ENCODE measurements at regions not wholly inside any gene's neighbourhood (a gene's known extent, or its start where the extent isn't known, plus 50 kb on each side); places are given as distances from the start of the nearest gene placed in this dataset.

DNA sequence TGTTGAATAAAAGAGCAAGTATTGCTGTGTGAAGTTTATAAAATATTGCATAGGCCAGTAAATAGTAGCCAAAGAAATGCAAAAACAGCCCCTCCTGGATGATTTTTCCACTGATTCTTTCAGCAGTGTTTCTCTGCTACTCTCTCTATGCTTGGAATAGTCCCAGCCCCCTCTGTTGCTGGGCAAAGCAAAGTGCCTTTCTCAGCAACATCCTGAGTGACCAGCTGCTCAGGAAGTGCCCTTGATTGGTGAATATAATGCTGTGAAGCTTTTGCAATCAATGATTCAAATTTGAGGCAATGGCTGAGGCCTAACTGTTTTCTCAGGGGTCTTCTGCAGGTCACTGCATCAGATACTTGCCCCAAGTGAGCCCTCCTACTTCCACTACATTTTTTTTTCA is 656.7 kb downstream of the ZNF674 start:
- Mint-ChIP-seq H3K36me3 (ENCODE audit: low read depth) (no peaks in the 10 kb centered on the region), H3K27ac (no peak overlapping the region), H3K9me3 (no peaks in the 10 kb centered on the region), H3K27me3 (no peaks in the 10 kb centered on the region), H3K4me1 (ENCODE audit: low read depth) (no peaks in the 10 kb centered on the region), H3K4me3 (no peak overlapping the region)
- ChIA-PET CTCF (no interaction called here), POLR2A (no interaction called here)
- TF ChIP-seq, protein P1, sequence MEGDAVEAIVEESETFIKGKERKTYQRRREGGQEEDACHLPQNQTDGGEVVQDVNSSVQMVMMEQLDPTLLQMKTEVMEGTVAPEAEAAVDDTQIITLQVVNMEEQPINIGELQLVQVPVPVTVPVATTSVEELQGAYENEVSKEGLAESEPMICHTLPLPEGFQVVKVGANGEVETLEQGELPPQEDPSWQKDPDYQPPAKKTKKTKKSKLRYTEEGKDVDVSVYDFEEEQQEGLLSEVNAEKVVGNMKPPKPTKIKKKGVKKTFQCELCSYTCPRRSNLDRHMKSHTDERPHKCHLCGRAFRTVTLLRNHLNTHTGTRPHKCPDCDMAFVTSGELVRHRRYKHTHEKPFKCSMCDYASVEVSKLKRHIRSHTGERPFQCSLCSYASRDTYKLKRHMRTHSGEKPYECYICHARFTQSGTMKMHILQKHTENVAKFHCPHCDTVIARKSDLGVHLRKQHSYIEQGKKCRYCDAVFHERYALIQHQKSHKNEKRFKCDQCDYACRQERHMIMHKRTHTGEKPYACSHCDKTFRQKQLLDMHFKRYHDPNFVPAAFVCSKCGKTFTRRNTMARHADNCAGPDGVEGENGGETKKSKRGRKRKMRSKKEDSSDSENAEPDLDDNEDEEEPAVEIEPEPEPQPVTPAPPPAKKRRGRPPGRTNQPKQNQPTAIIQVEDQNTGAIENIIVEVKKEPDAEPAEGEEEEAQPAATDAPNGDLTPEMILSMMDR (IDR thresholded peaks at IDR 0.05) = no peak
- intact Hi-C loops (cut with micrococcal nuclease) = no loop called here
- ATAC-seq (no peak), DNase-seq (no peak)

- ATAC-seq (no peak), DNase-seq (no peak)
- no peaks in the 10 kb centered on the region for H3K27me3 Mint-ChIP-seq
- TF ChIP-seq, protein P1 (IDR thresholded peaks at IDR 0.05) = no peak
- ChIA-PET POLR2A (no interaction called here), CTCF (no interaction called here)
- no peaks in the 10 kb centered on the region for H3K36me3 Mint-ChIP-seq (ENCODE audit: low read depth)
- H3K4me3 Mint-ChIP-seq = no peak overlapping the region
- peaks cover 3% of the 10 kb centered on the region for H3K4me1 Mint-ChIP-seq (ENCODE audit: low read depth)
- intact Hi-C loops (cut with micrococcal nuclease) = no loop called here
- no peaks in the 10 kb centered on the region for H3K9me3 Mint-ChIP-seq
- H3K27ac Mint-ChIP-seq = no peak overlapping the region
These were observed 659.3 kb downstream of the ZNF674 start for GRCh38 chrX:45885931-45886330.

DNA sequence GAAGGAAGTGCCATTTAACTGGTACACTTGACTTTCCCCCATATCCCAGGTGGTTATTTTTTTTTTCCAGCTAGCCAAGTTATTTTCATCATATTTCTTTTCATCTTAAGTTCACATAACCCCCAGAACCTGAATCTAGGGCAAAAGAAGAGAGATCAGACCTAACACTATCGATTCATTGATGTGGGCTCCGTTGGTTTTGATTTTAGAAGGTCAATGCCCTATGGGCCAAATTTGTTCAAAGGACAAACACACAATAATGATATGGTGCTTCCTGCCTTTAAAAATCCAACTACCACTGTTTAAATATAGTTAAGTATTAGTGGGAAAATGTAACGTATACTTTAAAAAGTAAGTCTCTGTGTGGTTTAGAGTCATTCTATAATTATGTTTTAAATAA is 665.7 kb downstream of the ZNF674 start:
- Mint-ChIP-seq H3K27ac (no peak overlapping the region), H3K9me3 (no peaks in the 10 kb centered on the region), H3K27me3 (no peaks in the 10 kb centered on the region), H3K4me3 (no peak overlapping the region), H3K4me1 (ENCODE audit: low read depth) (peaks cover 3% of the 10 kb centered on the region), H3K36me3 (ENCODE audit: low read depth) (no peaks in the 10 kb centered on the region)
- ChIA-PET POLR2A (no interaction called here), CTCF (no interaction called here)
- TF ChIP-seq, protein P1 (IDR thresholded peaks at IDR 0.05) = no peak
- no peak for ATAC-seq
- no peak for DNase-seq
- intact Hi-C loops (cut with micrococcal nuclease) = no loop called here

GRCh38 chrX:45876206-45876605 is 669.0 kb downstream of the ZNF674 start:
- no peak for DNase-seq
- Mint-ChIP-seq H3K4me3 (no peak overlapping the region), H3K4me1 (ENCODE audit: low read depth) (peaks cover 15% of the 10 kb centered on the region), H3K36me3 (ENCODE audit: low read depth) (no peaks in the 10 kb centered on the region), H3K27me3 (no peaks in the 10 kb centered on the region), H3K9me3 (no peaks in the 10 kb centered on the region), H3K27ac (no peak overlapping the region)
- no peak for ATAC-seq
- intact Hi-C loops (cut with micrococcal nuclease) = no loop called here
- ChIA-PET POLR2A (no interaction called here), CTCF (no interaction called here)
- TF ChIP-seq, protein P1 (IDR thresholded peaks at IDR 0.05) = no peak

DNA sequence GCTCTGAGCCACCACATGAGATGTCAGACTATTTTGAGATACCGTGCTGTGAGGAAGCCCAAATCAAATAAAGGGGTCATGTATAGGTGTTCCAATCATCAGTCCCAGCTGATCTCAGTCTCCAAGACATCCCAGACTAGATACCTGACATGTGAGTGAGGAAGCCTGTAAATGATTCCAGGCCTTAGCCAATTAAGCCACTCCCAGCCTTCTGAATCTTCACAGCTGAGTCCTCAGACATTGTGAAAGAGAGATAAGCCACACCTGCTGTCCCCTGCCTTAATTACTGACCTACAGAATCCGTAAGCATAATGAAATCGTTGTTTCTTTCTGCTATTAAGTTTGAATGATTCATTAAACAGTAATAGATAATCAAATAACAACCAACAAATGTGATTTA is 671.4 kb downstream of the ZNF674 start:
- H3K36me3 Mint-ChIP-seq (ENCODE audit: low read depth) = no peaks in the 10 kb centered on the region
- H3K9me3 Mint-ChIP-seq = no peaks in the 10 kb centered on the region
- CTCF ChIA-PET = no interaction called here

More for the DNA sequence above, 671.4 kb downstream of the ZNF674 start:
- Mint-ChIP-seq H3K27me3 (peaks cover 1% of the 10 kb centered on the region), H3K4me3 (no peak overlapping the region), H3K4me1 (ENCODE audit: low read depth) (peaks cover 13% of the 10 kb centered on the region), H3K27ac (no peak overlapping the region)
- intact Hi-C loops (cut with micrococcal nuclease) = no loop called here
- POLR2A ChIA-PET = no interaction called here
- no peak for ATAC-seq
- TF ChIP-seq, protein P1 (IDR thresholded peaks at IDR 0.05) = no peak
- DNase-seq = no peak
